CD4-positive, alpha-beta T cell treated with Interleukin-4 for 4 hours (primary cell): ENCODE measurements at regions not wholly inside any gene's neighbourhood (a gene's known extent, or its start where the extent isn't known, plus 50 kb on each side); places are given as distances from the start of the nearest gene placed in this dataset.

Experiments used
- DNase-seq: peaks from one replicate; pipeline ENCODE4 v3.0.0-alpha.2; 2020

- no peak for DNase-seq
These were observed 139.2 kb downstream of the KIF26A start for GRCh38 chr14:104277416-104278213.

GRCh38 chr14:104278214-104278534 is 139.8 kb downstream of the KIF26A start:
- DNase-seq: no peak

- no peak for DNase-seq
These were observed 141.9 kb downstream of the KIF26A start for GRCh38 chr14:104280085-104280901.

- no peak for DNase-seq
These were observed 142.7 kb downstream of the KIF26A start for GRCh38 chr14:104280902-104281767.

- DNase-seq: no peak
These were observed 143.4 kb downstream of the KIF26A start for GRCh38 chr14:104281768-104282301.

- DNase-seq: no peak
These were observed 144.2 kb downstream of the KIF26A start for GRCh38 chr14:104282332-104283196.

- no peak for DNase-seq
These were observed 145.1 kb downstream of the KIF26A start for GRCh38 chr14:104283197-104284106.

- DNase-seq: no peak
These were observed 145.8 kb downstream of the KIF26A start for GRCh38 chr14:104284107-104284592.

GRCh38 chr14:104284636-104285507 is 146.5 kb downstream of the KIF26A start:
- no peak for DNase-seq

- DNase-seq: no peak
These were observed 147.1 kb downstream of the KIF26A start for GRCh38 chr14:104285508-104285840.

GRCh38 chr14:104286086-104286485 is 147.7 kb downstream of the KIF26A start:
- DNase-seq: no peak

- no peak for DNase-seq
These were observed 148.1 kb downstream of the KIF26A start for GRCh38 chr14:104286496-104286895.

GRCh38 chr14:104287301-104288009 is 149.1 kb downstream of the KIF26A start:
- DNase-seq: no peak

- DNase-seq: no peak
These were observed 149.9 kb downstream of the KIF26A start for GRCh38 chr14:104288272-104288671.

- DNase-seq: no peak
These were observed 151.1 kb downstream of the KIF26A start for GRCh38 chr14:104289507-104289906.

GRCh38 chr14:104290058-104290667 is 151.8 kb downstream of the KIF26A start:
- no peak for DNase-seq

- DNase-seq: no peak
These were observed 152.4 kb downstream of the KIF26A start for GRCh38 chr14:104290756-104291122.

- DNase-seq: no peak
These were observed 153.0 kb downstream of the KIF26A start for GRCh38 chr14:104291123-104292000.
